GM19397 (cell line): ENCODE measurements at regions not wholly inside any gene's neighbourhood (a gene's known extent, or its start where the extent isn't known, plus 50 kb on each side); places are given as distances from the start of the nearest gene placed in this dataset.

Experiments
- ATAC-seq: cut with Tn5 transposase; IDR thresholded peaks from one replicate; pipeline ENCODE4 v1.9.1; 2021; ENCODE audit warnings: mild to moderate bottlenecking, moderate library complexity; ENCODE audit not compliant: unreplicated experiment

GRCh38 chr15:66900586-66901310 is 164.7 kb upstream of the SMAD3 start:
- no peak for ATAC-seq

- ATAC-seq = no peak
These were observed 163.9 kb upstream of the SMAD3 start for GRCh38 chr15:66901336-66902100.

- ATAC-seq = no peak
These were observed 160.2 kb upstream of the SMAD3 start for GRCh38 chr15:66905185-66905584.

GRCh38 chr15:66905954-66906353 is 159.4 kb upstream of the SMAD3 start:
- no peak for ATAC-seq

GRCh38 chr15:66906668-66907614 is 158.5 kb upstream of the SMAD3 start:
- no peak for ATAC-seq

GRCh38 chr15:66907826-66908743 is 157.3 kb upstream of the SMAD3 start:
- ATAC-seq = no peak

- no peak for ATAC-seq
These were observed 156.7 kb upstream of the SMAD3 start for GRCh38 chr15:66908744-66909095.

- ATAC-seq = no peak
These were observed 156.0 kb upstream of the SMAD3 start for GRCh38 chr15:66909381-66909890.

GRCh38 chr15:66911131-66911700 is 154.2 kb upstream of the SMAD3 start:
- no peak for ATAC-seq

- no peak for ATAC-seq
These were observed 153.4 kb upstream of the SMAD3 start for GRCh38 chr15:66912001-66912400.

GRCh38 chr15:66912441-66912840 is 153.0 kb upstream of the SMAD3 start:
- no peak for ATAC-seq

GRCh38 chr15:66917904-66918448 is 147.4 kb upstream of the SMAD3 start:
- no peak for ATAC-seq

- no peak for ATAC-seq
These were observed 146.0 kb upstream of the SMAD3 start for GRCh38 chr15:66919421-66919820.

GRCh38 chr15:66921319-66921915 is 144.0 kb upstream of the SMAD3 start:
- no peak for ATAC-seq

GRCh38 chr15:66922608-66923007 is 142.8 kb upstream of the SMAD3 start:
- ATAC-seq = no peak

- no peak for ATAC-seq
These were observed 141.9 kb upstream of the SMAD3 start for GRCh38 chr15:66923438-66923881.

GRCh38 chr15:66924889-66925288 is 140.5 kb upstream of the SMAD3 start:
- no peak for ATAC-seq

- no peak for ATAC-seq
These were observed 139.7 kb upstream of the SMAD3 start for GRCh38 chr15:66925721-66926120.
